ENCODE measurements at regions not wholly inside any gene's neighbourhood (a gene's known extent, or its start where the extent isn't known, plus 50 kb on each side); places are given as distances from the start of the nearest gene placed in this dataset.

DNA sequence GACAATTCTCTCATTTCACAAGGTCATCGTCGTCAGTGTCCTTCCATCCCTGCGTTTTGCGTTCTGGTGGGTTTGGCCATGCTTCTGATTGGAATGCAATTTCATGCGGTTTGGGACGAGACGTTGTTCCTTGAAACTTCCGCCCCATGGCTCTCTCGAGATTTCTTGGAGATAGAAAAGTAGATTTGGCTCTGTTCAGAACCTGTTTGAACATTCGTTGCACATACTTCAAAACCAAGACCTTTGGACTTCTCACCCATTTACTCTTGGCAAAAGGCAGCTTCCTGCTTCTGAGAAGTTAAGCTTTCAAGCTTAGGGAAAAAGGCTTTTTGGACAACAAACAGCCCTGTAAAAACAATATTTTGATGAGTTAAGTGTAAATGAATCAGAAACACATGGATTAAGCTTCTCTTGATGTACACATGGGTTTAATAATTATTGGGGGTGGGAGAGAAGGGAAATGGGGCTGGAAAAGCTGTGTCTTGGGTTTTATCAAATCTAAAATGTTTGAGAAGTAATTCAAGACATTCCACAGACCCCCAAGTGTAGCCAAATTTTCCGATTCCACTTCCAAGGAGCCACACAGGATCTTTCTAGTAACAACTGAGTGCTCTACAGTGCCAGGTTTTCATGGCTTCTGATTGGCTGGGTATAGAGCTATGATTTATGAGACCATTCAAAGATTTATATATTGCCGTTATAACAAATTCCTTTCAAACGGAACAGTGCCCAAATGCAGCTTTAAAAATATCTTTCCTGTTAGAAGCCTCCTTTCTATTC is 467.2 kb downstream of the MED13L start:
- Histone ChIP-seq H4K20me1 (ENCODE audit: insufficient read depth) (no peaks in the 10 kb centered on the region), H3K79me2 (ENCODE audit: insufficient read depth) (no peaks in the 10 kb centered on the region), H3K36me3 (ENCODE audit: low read depth) (no peaks in the 10 kb centered on the region), H3K9me2 (ENCODE audit: insufficient read depth) (no peaks in the 10 kb centered on the region), H3K9me3 (ENCODE audit: low read depth) (no peaks in the 10 kb centered on the region), H3K9ac (no peak overlapping the region), H3F3A (ENCODE audit: insufficient read depth) (no peaks in the 10 kb centered on the region), H3K4me2 (ENCODE audit: unreplicated experiment) (no peak overlapping the region), H3K27ac (no peak overlapping the region), H3K4me3 (no peak overlapping the region), H3K4me1 (ENCODE audit: insufficient read depth) (no peaks in the 10 kb centered on the region), H3K27me3 (replicated peaks; ENCODE audit: insufficient read depth) (peaks cover 9% of the 10 kb centered on the region), H2AFZ (no peak overlapping the region)
- DNase-seq = no peak
- 2% methylated on average over 13 of the region's 13 CpGs for WGBS, 2 experiments (ENCODE audit: low coverage in 1 of 2, low lambda C conversion rate in 2 of 2, missing lambda C conversion rate in 2 of 2)
- TF ChIP-seq EZH2phosphoT487 (IDR thresholded peaks at IDR 0.05; ENCODE audit: insufficient read depth, low read depth) (no peak), EZH2 (IDR thresholded peaks at IDR 0.05; ENCODE audit: insufficient read depth, poor library complexity, severe bottlenecking) (no peak)
- in situ Hi-C loops (cut with MboI) = no loop called here

DNA sequence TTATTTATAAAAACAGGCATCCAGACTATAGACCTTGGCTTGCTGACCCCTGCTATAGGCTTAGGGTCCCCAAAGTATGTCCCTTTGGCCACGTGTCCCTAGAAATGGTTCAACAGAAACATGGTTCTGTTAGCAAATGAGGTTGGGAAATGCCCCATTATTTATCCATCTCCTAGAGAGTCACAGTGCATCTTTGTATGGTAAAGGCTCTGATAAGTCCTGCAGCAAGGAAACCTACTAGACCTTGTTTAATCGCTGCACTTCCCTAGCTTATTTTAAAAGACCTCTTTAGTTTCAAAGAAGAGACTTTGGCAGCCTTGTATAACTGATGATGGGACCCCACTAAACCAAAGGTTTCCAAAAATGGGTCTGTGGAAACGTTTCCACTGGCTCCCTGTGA is 471.5 kb downstream of the MED13L start:
- H3K4me2 ChIP-seq (ENCODE audit: unreplicated experiment) = no peak overlapping the region
- 6 to 10% methylated on average over 3 of the region's 3 CpGs for WGBS, 2 experiments (ENCODE audit: low coverage in 1 of 2, low lambda C conversion rate in 2 of 2, missing lambda C conversion rate in 2 of 2)

DNA sequence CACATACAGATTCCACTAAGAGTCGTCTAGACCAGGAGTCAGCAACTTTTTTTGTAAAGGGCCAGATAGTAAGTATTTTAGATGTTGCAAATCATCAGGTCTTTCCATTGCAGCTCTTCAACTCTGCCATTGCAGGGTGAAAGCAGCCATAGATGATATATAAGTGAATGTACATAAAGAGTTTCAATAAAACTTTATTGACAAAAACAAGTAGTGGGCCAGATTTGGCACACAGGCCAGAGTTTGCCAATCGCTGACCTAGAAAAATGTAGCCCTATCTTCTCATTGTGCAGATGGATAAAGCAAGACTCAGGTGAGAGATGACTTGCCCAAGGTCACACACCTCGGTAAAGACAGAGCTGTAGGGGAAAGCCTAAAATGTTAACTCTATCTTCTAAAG is 474.7 kb downstream of the MED13L start:
- no peaks in the 10 kb centered on the region for H3K4me1 ChIP-seq (ENCODE audit: insufficient read depth)
- no peak overlapping the region for H3K27ac ChIP-seq
- in situ Hi-C loops (cut with MboI) = no loop called here
- no peaks in the 10 kb centered on the region; the same call in 1 of the 2 replicates for H3K27me3 ChIP-seq (replicated peaks; ENCODE audit: insufficient read depth)
- no peak for DNase-seq
- no peak for TF ChIP-seq EZH2 (IDR thresholded peaks at IDR 0.05; ENCODE audit: insufficient read depth, poor library complexity, severe bottlenecking)
- no peak for TF ChIP-seq EZH2phosphoT487 (IDR thresholded peaks at IDR 0.05; ENCODE audit: insufficient read depth, low read depth)
- H3K9ac ChIP-seq = no peak overlapping the region
- H3K79me2 ChIP-seq (ENCODE audit: insufficient read depth) = no peaks in the 10 kb centered on the region
- H3K4me3 ChIP-seq = no peak overlapping the region
- H3K4me2 ChIP-seq (ENCODE audit: unreplicated experiment) = no peak overlapping the region
- no peaks in the 10 kb centered on the region for H4K20me1 ChIP-seq (ENCODE audit: insufficient read depth)
- no peaks in the 10 kb centered on the region for H3K36me3 ChIP-seq (ENCODE audit: low read depth)
- no peaks in the 10 kb centered on the region for H3K9me2 ChIP-seq (ENCODE audit: insufficient read depth)
- no peaks in the 10 kb centered on the region for H3K9me3 ChIP-seq (ENCODE audit: low read depth)
- no peak overlapping the region for H2AFZ ChIP-seq
- 44 to 49% methylated on average over 3 of the region's 3 CpGs for WGBS, 2 experiments (ENCODE audit: low coverage in 1 of 2, low lambda C conversion rate in 2 of 2, missing lambda C conversion rate in 2 of 2)
- no peaks in the 10 kb centered on the region for H3F3A ChIP-seq (ENCODE audit: insufficient read depth)

More for the DNA sequence above, 471.5 kb downstream of the MED13L start:
- Histone ChIP-seq H3K9ac (no peak overlapping the region), H3K27ac (no peak overlapping the region), H3K4me3 (no peak overlapping the region), H3K4me1 (ENCODE audit: insufficient read depth) (no peaks in the 10 kb centered on the region), H3K36me3 (ENCODE audit: low read depth) (no peaks in the 10 kb centered on the region), H4K20me1 (ENCODE audit: insufficient read depth) (no peaks in the 10 kb centered on the region), H3F3A (ENCODE audit: insufficient read depth) (no peaks in the 10 kb centered on the region), H2AFZ (no peak overlapping the region), H3K27me3 (replicated peaks; ENCODE audit: insufficient read depth) (peaks cover 9% of the 10 kb centered on the region), H3K9me3 (ENCODE audit: low read depth) (no peaks in the 10 kb centered on the region), H3K9me2 (ENCODE audit: insufficient read depth) (no peaks in the 10 kb centered on the region), H3K79me2 (ENCODE audit: insufficient read depth) (no peaks in the 10 kb centered on the region)
- in situ Hi-C loops (cut with MboI) = no loop called here
- DNase-seq = no peak
- TF ChIP-seq EZH2 (IDR thresholded peaks at IDR 0.05; ENCODE audit: insufficient read depth, poor library complexity, severe bottlenecking) (no peak), EZH2phosphoT487 (IDR thresholded peaks at IDR 0.05; ENCODE audit: insufficient read depth, low read depth) (no peak)

DNA sequence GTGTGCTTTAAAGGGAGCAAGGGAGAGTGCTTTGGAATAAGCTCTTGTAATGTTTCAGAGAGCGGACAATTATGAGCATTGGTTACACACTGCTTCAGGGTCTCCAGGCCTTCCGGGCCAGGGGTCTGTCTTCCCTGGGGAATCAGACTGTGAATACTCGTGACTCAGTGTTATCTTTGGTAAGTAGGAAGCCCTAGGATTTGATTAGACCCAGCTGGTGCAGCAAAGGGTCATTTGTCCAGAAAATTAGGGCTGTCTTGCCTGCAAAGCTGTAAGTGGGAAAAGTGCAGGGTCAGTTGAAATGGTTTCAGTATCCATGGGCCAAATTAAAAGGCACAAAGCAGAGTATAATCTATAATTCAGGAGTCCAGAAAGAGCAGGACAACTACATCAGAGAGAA is 475.6 kb downstream of the MED13L start:
- no peak overlapping the region for H3K4me2 ChIP-seq (ENCODE audit: unreplicated experiment)
- DNase-seq = no peak
- H3K27me3 ChIP-seq (replicated peaks; ENCODE audit: insufficient read depth) = no peaks in the 10 kb centered on the region; the same call in 1 of the 2 replicates
- TF ChIP-seq EZH2 (IDR thresholded peaks at IDR 0.05; ENCODE audit: insufficient read depth, poor library complexity, severe bottlenecking) (no peak), EZH2phosphoT487 (IDR thresholded peaks at IDR 0.05; ENCODE audit: insufficient read depth, low read depth) (no peak)
- in situ Hi-C loops (cut with MboI) = no loop called here
- H3K36me3 ChIP-seq (ENCODE audit: low read depth) = no peaks in the 10 kb centered on the region
- no peaks in the 10 kb centered on the region for H3K4me1 ChIP-seq (ENCODE audit: insufficient read depth)
- no peaks in the 10 kb centered on the region for H3K9me2 ChIP-seq (ENCODE audit: insufficient read depth)
- no peak overlapping the region for H3K4me3 ChIP-seq
- WGBS, 2 experiments (ENCODE audit: low coverage in 1 of 2, low lambda C conversion rate in 2 of 2, missing lambda C conversion rate in 2 of 2) = 38 to 45% methylated on average over 3 of the region's 3 CpGs
- H4K20me1 ChIP-seq (ENCODE audit: insufficient read depth) = no peaks in the 10 kb centered on the region
- H2AFZ ChIP-seq = no peak overlapping the region
- H3K9me3 ChIP-seq (ENCODE audit: low read depth) = no peaks in the 10 kb centered on the region
- no peak overlapping the region for H3K27ac ChIP-seq
- H3F3A ChIP-seq (ENCODE audit: insufficient read depth) = no peaks in the 10 kb centered on the region
- no peaks in the 10 kb centered on the region for H3K79me2 ChIP-seq (ENCODE audit: insufficient read depth)
- no peak overlapping the region for H3K9ac ChIP-seq

Data from GM23248 (cell line).